BLaER1 (cell line): ENCODE measurements at regions not wholly inside any gene's neighbourhood (a gene's known extent, or its start where the extent isn't known, plus 50 kb on each side); places are given as distances from the start of the nearest gene placed in this dataset.
"Not testable (repeated sequence)": the region's sequence is repeated elsewhere in the genome, so short reads cannot be mapped to it uniquely, and the experiment has no call there.

Experiments
- H3K27ac ChIP-seq: shearing (Covaris generic); formaldehyde crosslinking; 2 replicates; pipeline ENCODE4 v1.8.1; 2022
- H3K27me3 ChIP-seq: shearing (Covaris generic); formaldehyde crosslinking; 2 replicates; pipeline ENCODE4 v1.8.1; 2022
- H3K36me3 ChIP-seq: shearing (Covaris generic); formaldehyde crosslinking; 2 replicates; pipeline ENCODE4 v1.8.1; 2022
- H3K4me1 ChIP-seq: shearing (Covaris generic); formaldehyde crosslinking; 2 replicates; pipeline ENCODE4 v1.8.1; 2022
- H3K4me2 ChIP-seq: shearing (Covaris generic); formaldehyde crosslinking; 2 replicates; pipeline ENCODE4 v1.8.1; 2022
- H3K4me3 ChIP-seq: shearing (Covaris generic); formaldehyde crosslinking; 2 replicates; pipeline ENCODE4 v1.8.1; 2022
- H3K9ac ChIP-seq: shearing (Covaris generic); formaldehyde crosslinking; 2 replicates; pipeline ENCODE4 v1.8.1; 2022
- H3K9me3 ChIP-seq: shearing (Covaris generic); formaldehyde crosslinking; 2 replicates; pipeline ENCODE4 v1.8.1; 2022
- H4K20me1 ChIP-seq: shearing (Covaris generic); formaldehyde crosslinking; 2 replicates; pipeline ENCODE4 v1.8.1; 2022

GRCh38 chr1:120941066-120941465 lies 51.5 kb downstream of the PPIAL4A start:
- H3K4me1 ChIP-seq, H3K4me2 ChIP-seq, H3K9me3 ChIP-seq, H3K9ac ChIP-seq, H3K4me3 ChIP-seq, H3K36me3 ChIP-seq, H4K20me1 ChIP-seq, H3K27me3 ChIP-seq, H3K27ac ChIP-seq: not testable (repeated sequence)

GRCh38 chr1:120941836-120942217 lies 52.3 kb downstream of the PPIAL4A start:
- H3K9ac ChIP-seq, H3K9me3 ChIP-seq, H3K4me1 ChIP-seq, H3K27ac ChIP-seq, H4K20me1 ChIP-seq, H3K27me3 ChIP-seq, H3K36me3 ChIP-seq: not testable (repeated sequence)
- Histone ChIP-seq H3K4me3 (peak overlapping the region; percentile 53; the same call in 1 of the 2 replicates), H3K4me2 (peak overlapping the region; percentile 52; the same call in 1 of the 2 replicates)

GRCh38 chr1:120942218-120942944 lies 52.8 kb downstream of the PPIAL4A start:
- not testable (repeated sequence) for H3K9me3 ChIP-seq, H3K27ac ChIP-seq, H3K4me1 ChIP-seq, H3K36me3 ChIP-seq, H3K27me3 ChIP-seq, H4K20me1 ChIP-seq
- H3K9ac ChIP-seq: 0 out of 2 replicates have a peak overlapping the region, but pooled peaks have one; percentile 54
- H3K4me3 ChIP-seq: peak overlapping the region; percentile 53
- peak overlapping the region; percentile 52; the same call in 1 of the 2 replicates for H3K4me2 ChIP-seq

- not testable (repeated sequence) for H3K36me3 ChIP-seq, H3K4me1 ChIP-seq, H3K9ac ChIP-seq, H3K4me2 ChIP-seq, H3K4me3 ChIP-seq, H3K27ac ChIP-seq, H3K27me3 ChIP-seq, H4K20me1 ChIP-seq, H3K9me3 ChIP-seq
Observed at GRCh38 chr1:120942945-120943319, 53.4 kb downstream of the PPIAL4A start.

GRCh38 chr1:120944691-120945090 lies 55.1 kb downstream of the PPIAL4A start:
- not testable (repeated sequence) for H4K20me1 ChIP-seq, H3K4me3 ChIP-seq, H3K36me3 ChIP-seq, H3K9me3 ChIP-seq, H3K4me2 ChIP-seq, H3K9ac ChIP-seq, H3K27ac ChIP-seq, H3K27me3 ChIP-seq, H3K4me1 ChIP-seq

GRCh38 chr1:120945122-120945521 lies 55.6 kb downstream of the PPIAL4A start:
- H3K27ac ChIP-seq, H3K27me3 ChIP-seq, H3K4me2 ChIP-seq, H3K9ac ChIP-seq, H4K20me1 ChIP-seq, H3K4me3 ChIP-seq, H3K4me1 ChIP-seq, H3K9me3 ChIP-seq, H3K36me3 ChIP-seq: not testable (repeated sequence)

GRCh38 chr1:120947114-120947513 lies 57.5 kb downstream of the PPIAL4A start:
- not testable (repeated sequence) for H3K9me3 ChIP-seq, H3K36me3 ChIP-seq, H3K4me3 ChIP-seq, H3K4me1 ChIP-seq, H3K27me3 ChIP-seq, H3K9ac ChIP-seq, H4K20me1 ChIP-seq, H3K4me2 ChIP-seq, H3K27ac ChIP-seq

- H3K27ac ChIP-seq, H3K4me3 ChIP-seq, H3K4me1 ChIP-seq, H3K9ac ChIP-seq, H3K4me2 ChIP-seq, H4K20me1 ChIP-seq, H3K9me3 ChIP-seq, H3K36me3 ChIP-seq, H3K27me3 ChIP-seq: not testable (repeated sequence)
Observed at GRCh38 chr1:120949724-120950123, 60.2 kb downstream of the PPIAL4A start.

GRCh38 chr1:120950633-120951032 lies 61.1 kb downstream of the PPIAL4A start:
- H3K4me1 ChIP-seq, H4K20me1 ChIP-seq, H3K4me2 ChIP-seq, H3K9me3 ChIP-seq, H3K36me3 ChIP-seq, H3K4me3 ChIP-seq, H3K27ac ChIP-seq, H3K9ac ChIP-seq, H3K27me3 ChIP-seq: not testable (repeated sequence)

- H3K4me2 ChIP-seq, H3K36me3 ChIP-seq, H3K27ac ChIP-seq, H3K9me3 ChIP-seq, H3K4me3 ChIP-seq, H3K4me1 ChIP-seq, H4K20me1 ChIP-seq, H3K27me3 ChIP-seq, H3K9ac ChIP-seq: not testable (repeated sequence)
Observed at GRCh38 chr1:120951100-120951499, 61.5 kb downstream of the PPIAL4A start.

- H3K4me2 ChIP-seq, H3K9ac ChIP-seq, H3K27ac ChIP-seq, H3K9me3 ChIP-seq, H3K36me3 ChIP-seq, H3K4me3 ChIP-seq, H3K4me1 ChIP-seq, H3K27me3 ChIP-seq, H4K20me1 ChIP-seq: not testable (repeated sequence)
Observed at GRCh38 chr1:120952207-120952870, 62.8 kb downstream of the PPIAL4A start.

GRCh38 chr1:120952871-120953265 lies 63.3 kb downstream of the PPIAL4A start:
- H3K27ac ChIP-seq, H3K9ac ChIP-seq, H3K36me3 ChIP-seq, H4K20me1 ChIP-seq, H3K4me1 ChIP-seq, H3K4me2 ChIP-seq, H3K9me3 ChIP-seq, H3K27me3 ChIP-seq, H3K4me3 ChIP-seq: not testable (repeated sequence)
